ENCODE measurements at regions not wholly inside any gene's neighbourhood (a gene's known extent, or its start where the extent isn't known, plus 50 kb on each side); places are given as distances from the start of the nearest gene placed in this dataset.
"Not testable (repeated sequence)": the region's sequence is repeated elsewhere in the genome, so short reads cannot be mapped to it uniquely, and the experiment has no call there.

DNA sequence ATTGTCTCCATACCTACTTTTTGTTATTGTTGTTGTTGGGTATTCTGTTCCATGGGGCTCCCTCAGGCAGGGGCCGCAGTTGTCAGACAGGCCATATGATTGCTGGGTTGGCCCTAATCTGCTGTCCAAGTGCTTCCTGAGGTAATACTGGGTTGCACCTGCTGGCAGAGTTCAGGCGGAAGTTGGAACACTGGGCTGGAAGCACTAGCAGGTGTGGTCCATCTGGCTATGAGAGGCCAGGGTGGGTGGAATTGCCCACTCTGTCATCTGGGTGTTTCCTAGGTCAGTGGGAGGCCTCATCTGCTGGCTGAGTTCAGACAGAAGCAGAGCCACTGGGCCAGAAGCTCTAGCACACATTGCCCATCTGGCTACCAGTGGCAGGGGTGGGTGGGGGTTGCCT is 81.3 kb upstream of the NID2 start:
- TF ChIP-seq, protein P1, sequence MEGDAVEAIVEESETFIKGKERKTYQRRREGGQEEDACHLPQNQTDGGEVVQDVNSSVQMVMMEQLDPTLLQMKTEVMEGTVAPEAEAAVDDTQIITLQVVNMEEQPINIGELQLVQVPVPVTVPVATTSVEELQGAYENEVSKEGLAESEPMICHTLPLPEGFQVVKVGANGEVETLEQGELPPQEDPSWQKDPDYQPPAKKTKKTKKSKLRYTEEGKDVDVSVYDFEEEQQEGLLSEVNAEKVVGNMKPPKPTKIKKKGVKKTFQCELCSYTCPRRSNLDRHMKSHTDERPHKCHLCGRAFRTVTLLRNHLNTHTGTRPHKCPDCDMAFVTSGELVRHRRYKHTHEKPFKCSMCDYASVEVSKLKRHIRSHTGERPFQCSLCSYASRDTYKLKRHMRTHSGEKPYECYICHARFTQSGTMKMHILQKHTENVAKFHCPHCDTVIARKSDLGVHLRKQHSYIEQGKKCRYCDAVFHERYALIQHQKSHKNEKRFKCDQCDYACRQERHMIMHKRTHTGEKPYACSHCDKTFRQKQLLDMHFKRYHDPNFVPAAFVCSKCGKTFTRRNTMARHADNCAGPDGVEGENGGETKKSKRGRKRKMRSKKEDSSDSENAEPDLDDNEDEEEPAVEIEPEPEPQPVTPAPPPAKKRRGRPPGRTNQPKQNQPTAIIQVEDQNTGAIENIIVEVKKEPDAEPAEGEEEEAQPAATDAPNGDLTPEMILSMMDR (IDR thresholded peaks at IDR 0.05) = no peak
- no peak for ATAC-seq (ENCODE audit: low FRiP score)
- DNase-seq (ENCODE audit: low spot score) = no peak

DNA sequence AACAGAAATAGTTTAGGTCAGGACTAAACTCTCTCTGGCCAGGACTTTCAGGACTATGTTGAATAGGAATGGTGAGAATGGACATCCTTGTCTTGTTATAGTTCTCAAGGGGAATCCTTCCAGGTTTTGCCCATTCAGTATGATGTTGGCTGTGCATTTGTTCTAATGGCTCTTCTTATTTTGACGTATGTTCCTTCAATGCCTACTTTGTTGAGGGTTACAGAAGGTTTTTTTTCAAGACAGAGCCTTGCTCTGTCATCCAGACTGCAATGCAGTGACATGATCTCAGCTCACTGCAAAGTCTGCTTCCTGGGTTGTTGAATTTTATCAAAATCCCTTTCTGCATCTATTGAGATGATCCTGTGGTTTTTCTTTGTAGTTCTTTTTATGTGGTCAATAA is 79.5 kb upstream of the NID2 start:
- ATAC-seq (ENCODE audit: low FRiP score) = no peak
- TF ChIP-seq, protein P1 (IDR thresholded peaks at IDR 0.05) = no peak
- DNase-seq (ENCODE audit: low spot score) = no peak

DNA sequence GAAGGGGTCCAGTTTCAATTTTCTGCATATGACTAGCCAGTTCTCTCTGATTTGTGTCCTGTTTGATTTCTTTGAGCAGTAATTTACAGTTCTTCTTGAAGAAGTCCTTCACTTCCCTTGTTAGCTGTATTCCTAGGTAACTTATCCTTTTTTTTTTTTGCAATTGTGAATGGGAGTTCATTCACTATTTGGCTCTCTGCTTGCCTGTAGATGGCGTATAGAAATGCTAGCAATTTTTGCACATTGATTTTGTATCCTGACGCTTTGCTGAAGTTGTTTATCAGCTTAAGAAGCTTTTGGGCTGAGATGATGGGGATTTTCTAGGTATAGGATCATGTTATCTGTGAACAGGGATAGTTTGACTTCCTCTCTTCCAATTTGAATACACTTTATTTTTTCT is 77.6 kb upstream of the NID2 start:
- DNase-seq (ENCODE audit: low spot score) (no peak), ATAC-seq (ENCODE audit: low FRiP score) (no peak)
- TF ChIP-seq, protein P1 (IDR thresholded peaks at IDR 0.05) = no peak

DNA sequence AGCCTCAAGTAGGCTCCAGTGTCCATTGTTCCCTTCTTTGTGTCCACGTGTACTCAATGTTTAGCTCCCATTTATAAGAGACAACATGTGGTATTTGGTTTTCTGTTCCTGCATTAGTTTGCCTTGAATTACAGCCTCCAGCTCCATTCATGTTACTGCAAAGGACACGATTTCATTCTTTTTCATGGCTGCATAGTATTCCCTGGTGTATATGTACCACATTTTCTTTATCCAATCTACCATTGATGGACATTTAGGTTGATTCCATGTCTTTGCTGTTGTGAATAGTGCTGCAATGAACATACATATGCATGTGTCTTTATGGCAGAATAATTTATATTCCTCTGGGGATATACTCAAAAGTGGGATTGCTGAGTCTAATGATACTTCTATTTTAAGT is 75.2 kb upstream of the NID2 start:
- not testable (repeated sequence) for DNase-seq (ENCODE audit: low spot score); ATAC-seq (ENCODE audit: low FRiP score)

DNA sequence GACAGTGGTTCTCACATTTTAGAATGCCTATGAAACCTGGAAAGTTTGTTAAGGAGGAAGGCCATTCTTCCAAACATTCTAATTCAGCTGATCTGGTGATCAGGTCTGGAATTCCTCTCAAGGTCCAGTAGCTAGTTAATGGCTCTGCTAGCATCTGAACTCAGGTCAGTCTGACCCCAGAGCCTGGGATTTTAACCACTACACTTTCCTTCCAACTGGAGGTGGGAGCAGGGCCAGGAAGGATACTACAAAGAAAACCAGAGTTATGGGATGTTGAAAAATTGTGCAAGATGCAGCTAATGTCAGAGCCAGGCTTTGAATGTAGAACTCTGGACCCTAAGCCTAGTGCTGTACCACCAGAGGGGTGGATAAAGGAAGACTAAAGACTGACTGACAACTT is 73.6 kb upstream of the NID2 start:
- DNase-seq (ENCODE audit: low spot score) = no peak
- ATAC-seq (ENCODE audit: low FRiP score) = no peak
- TF ChIP-seq, protein P1 (IDR thresholded peaks at IDR 0.05) = no peak

DNA sequence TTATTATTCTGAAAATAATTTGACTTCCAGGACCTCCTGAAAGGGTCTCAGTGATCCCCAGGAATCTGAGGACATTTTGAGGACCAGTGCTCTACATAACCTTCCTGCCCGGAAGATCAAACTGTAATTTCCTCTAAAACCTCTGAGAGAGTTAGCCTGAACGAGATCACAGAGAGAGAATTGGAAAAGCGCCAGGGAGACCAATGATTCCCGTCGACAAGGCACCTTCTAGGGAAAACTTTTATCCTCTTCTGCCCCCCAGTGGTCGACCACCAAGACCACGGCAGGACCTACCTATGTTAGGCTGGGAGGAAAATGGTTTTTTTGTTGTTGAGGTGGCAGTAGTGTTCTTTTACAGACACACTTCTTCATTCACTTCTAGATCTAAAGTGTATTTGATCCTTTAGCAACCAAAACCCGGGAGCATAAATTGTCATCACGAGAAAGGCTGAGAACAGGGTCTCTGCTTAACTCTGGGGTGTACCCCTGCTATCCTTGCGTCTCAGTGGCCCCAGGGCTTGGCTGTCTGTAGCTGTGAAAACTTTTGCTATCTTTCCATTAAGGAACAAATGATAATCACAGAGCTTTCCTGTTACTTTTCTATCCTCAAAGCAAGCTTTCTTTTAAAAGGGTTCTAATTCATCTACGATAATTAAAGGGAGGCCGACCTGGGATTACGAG is 62.9 kb upstream of the NID2 start:
- ATAC-seq (ENCODE audit: low FRiP score) (peak; percentile 84), DNase-seq (ENCODE audit: low spot score) (no peak)
- TF ChIP-seq, protein P1 (IDR thresholded peaks at IDR 0.05) = peak in 1 of 3 donors; percentile 58

DNA sequence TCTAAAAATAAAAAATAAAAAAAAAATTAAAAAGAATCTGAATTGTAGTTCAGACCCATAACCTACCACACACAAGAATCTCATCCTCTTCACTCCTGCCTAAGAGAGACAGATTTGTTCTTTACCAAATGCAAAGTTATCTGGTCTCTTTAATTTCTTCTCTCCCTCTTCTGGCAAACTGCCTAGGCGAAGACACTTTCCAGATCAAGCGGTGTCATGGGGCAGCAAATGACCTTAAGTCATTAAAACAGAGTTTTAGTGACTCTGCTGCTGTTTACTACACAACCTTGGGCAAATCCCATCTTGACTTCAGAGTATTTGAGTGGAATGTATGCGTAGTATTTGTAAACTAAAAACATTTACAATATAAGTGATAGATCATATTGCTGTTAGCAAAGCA is 60.9 kb upstream of the NID2 start:
- ATAC-seq (ENCODE audit: low FRiP score) (no peak), DNase-seq (ENCODE audit: low spot score) (no peak)
- TF ChIP-seq, protein P1 (IDR thresholded peaks at IDR 0.05) = no peak
